D721Med (cell line): ENCODE measurements at regions not wholly inside any gene's neighbourhood (a gene's known extent, or its start where the extent isn't known, plus 50 kb on each side); places are given as distances from the start of the nearest gene placed in this dataset.

Experiments used
- DNase-seq: peaks from one replicate; pipeline ENCODE4 v3.0.0; 2011; ENCODE audit warnings: low spot score; ENCODE audit not compliant: insufficient read length
- FAIRE-seq: peaks from 2 replicates; lab custom pipeline; 2011; peaks lifted over from hg19 to GRCh38; lab: Jason Lieb, UNC
- TF ChIP-seq, protein P1 (sequence below): IDR thresholded peaks from 2 replicates; pipeline ENCODE4 v1.5.1; 2012; ENCODE audit warnings: mild to moderate bottlenecking, control low read depth; ENCODE audit not compliant: insufficient read depth; ENCODE audit errors: missing control alignments

DNA sequence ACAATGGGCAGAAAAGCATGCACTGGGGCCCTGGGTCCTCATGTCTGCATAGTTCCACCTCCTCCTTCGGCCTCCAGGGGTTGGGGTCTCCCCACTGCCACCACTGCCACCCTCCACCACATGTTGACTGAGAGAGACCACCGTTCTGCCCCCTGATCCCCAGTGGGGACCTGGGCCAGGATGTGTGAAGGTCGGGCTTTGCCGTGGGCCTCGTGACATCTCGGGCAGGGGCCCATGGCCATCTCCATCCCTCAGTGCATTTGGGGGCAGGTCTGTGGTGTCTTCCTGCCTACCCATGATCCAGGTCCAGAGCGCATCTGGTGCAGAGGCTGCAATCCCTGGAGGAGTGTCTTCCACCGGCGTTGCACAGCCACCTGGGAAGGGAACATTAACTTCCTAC is 166.8 kb upstream of the POU3F3 start:
- FAIRE-seq (no peak), DNase-seq (no peak)
- TF ChIP-seq, protein P1, sequence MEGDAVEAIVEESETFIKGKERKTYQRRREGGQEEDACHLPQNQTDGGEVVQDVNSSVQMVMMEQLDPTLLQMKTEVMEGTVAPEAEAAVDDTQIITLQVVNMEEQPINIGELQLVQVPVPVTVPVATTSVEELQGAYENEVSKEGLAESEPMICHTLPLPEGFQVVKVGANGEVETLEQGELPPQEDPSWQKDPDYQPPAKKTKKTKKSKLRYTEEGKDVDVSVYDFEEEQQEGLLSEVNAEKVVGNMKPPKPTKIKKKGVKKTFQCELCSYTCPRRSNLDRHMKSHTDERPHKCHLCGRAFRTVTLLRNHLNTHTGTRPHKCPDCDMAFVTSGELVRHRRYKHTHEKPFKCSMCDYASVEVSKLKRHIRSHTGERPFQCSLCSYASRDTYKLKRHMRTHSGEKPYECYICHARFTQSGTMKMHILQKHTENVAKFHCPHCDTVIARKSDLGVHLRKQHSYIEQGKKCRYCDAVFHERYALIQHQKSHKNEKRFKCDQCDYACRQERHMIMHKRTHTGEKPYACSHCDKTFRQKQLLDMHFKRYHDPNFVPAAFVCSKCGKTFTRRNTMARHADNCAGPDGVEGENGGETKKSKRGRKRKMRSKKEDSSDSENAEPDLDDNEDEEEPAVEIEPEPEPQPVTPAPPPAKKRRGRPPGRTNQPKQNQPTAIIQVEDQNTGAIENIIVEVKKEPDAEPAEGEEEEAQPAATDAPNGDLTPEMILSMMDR, result no peak

DNA sequence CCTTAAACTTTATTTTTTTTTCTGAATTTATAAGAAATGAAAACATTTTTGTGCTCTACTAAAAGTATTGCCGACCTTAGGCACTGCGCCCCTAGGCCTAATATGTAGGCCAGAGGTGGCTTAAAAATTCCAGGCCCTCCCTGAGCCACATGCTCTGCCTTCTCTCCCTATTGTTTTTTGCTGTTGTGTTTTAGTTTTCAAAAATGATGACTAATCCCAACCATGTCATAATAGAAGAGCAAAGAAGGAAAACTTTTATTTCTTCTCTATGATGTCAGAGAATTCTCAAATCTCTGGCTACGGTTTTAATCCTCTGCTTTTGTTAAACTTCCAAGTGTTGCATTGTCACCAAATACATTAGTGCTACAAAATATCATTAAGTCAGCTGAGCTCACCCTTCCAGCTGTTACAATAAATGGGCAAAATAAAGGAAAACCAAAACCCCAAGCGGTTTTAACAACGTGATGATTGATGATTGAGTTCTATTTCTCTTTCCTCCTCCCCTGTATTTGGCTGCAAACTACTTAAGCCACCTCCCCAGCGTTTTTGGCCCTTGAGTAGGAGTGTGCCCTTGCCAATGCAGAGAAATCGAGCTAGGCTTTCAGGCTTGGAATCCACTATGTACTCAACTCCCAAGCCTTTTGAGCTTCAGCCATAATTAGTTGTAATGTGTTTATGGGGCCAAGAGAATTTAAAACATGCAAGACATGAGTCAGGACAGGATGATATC is 163.5 kb upstream of the POU3F3 start:
- FAIRE-seq (no peak), DNase-seq (no peak)
- TF ChIP-seq, protein P1, result no peak

DNA sequence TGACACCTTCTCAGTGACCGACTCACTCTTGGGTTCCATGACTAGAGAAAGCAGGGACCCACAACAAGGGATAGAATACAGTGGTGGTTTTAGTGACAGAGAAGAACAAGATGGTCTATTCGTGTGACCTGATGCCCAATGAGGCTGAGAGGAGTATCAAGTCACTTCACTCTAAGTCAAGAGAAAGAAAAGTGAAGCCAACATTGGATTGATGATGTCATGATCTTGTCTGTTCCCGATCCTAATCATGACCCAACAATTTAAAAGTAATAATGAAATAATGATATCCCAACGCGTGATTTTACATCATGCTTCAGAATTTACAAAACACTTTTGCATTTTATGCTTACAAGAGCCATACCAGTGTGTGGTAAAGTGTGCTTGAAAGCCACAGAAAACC is 155.6 kb upstream of the POU3F3 start:
- DNase-seq (no peak), FAIRE-seq (no peak)
- TF ChIP-seq, protein P1, result no peak

DNA sequence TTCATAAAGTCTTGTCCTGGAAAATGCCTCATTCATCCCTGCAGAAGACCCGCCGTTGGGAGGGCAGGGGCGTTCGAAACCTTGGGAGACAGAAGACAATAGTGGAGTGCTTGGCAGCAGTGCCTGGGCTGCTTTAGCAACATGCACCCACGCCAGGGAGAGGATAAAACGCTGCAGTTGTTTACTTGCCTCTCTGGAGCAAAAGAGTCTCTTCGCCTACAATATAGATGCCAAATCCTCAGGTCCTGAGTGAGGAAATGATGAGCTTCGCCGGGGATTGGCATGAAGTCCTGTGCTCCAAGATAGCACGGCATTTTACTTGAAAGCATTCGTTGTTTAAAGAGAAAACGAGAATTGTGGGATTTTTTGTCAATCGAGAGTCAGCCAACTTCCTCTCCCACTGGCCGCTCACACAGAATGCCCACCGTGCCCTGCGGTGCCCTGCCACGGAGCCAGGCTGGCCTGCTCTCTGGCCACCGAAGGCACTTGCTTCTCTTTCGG is 152.5 kb upstream of the POU3F3 start:
- no peak for DNase-seq
- TF ChIP-seq, protein P1, result no peak

DNA sequence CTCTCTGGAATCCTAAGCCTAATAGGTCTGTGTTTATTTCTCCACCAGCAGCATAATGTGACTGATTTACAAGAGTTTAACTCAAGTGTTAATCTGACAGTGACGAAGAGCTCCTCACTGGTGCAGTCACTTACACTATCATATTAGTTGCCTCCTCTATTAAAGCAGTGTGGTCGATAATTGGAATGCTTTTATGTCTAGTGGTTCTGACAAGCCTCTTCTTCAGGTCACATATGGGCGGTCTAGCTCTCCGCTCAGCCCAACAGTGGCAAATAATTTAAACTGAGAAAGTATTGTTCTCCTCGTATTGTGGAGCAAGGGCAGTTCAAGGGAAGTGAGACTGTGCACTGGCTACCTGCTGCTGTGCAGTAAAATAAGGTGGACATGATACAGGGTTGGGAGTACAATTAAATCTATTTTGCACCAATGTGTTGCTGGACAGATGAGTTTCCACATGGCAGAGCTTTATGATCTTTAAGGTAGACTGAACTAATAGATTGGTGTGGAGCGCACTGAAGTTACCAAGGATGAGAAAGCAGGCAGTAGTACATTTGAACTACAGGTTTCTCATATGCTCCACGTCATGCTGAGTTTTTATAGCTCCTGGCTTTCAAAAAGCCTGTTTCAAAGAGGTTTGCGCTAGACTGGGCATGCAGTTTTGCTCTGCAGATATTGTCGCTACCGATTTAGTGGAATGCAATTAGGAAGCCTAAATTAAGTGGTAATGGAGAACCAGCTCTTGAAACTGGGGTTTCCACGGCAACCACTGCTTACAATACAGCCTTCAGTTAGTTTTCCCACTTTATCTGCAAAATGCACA is 151.7 kb upstream of the POU3F3 start:
- FAIRE-seq (no peak), DNase-seq (peak; percentile 20)

More for the DNA sequence above, 152.5 kb upstream of the POU3F3 start:
- FAIRE-seq, result no peak

DNA sequence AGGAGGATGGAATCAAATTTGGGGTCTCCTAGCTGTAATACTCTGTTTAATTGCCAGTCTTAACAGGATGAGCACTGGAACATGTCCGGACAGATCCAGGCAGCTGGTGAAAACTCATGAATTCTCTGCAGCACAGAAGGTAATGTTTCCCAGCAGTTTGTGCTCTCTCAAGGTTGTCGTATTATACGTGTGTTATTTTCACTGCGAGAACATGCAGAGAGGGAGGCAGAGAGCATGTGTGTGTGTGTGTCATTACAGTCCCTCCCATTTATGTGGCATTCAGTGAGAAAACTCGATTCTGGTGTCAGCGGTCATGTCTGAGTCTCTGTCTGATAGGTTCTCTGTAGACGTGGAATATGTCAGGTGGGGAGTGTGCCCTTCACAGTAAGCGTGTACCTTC is 150.2 kb upstream of the POU3F3 start:
- FAIRE-seq (no peak), DNase-seq (no peak)
- TF ChIP-seq, protein P1, result no peak

More for the DNA sequence above, 151.7 kb upstream of the POU3F3 start:
- TF ChIP-seq, protein P1, result no peak
